ENCODE measurements at regions not wholly inside any gene's neighbourhood (a gene's known extent, or its start where the extent isn't known, plus 50 kb on each side); places are given as distances from the start of the nearest gene placed in this dataset.

GRCh38 chr22:27292542-27293299 is 508.8 kb downstream of the MN1 start:
- no peak for DNase-seq (ENCODE audit: insufficient read length, low spot score)
- FAIRE-seq = no peak
- no peak for TF ChIP-seq CTCF (IDR thresholded peaks at IDR 0.05; ENCODE audit: insufficient read depth, missing control alignments)

GRCh38 chr22:27293721-27294445 is 507.7 kb downstream of the MN1 start:
- no peak for FAIRE-seq
- DNase-seq (ENCODE audit: insufficient read length, low spot score) = no peak
- TF ChIP-seq CTCF (IDR thresholded peaks at IDR 0.05; ENCODE audit: insufficient read depth, missing control alignments) = no peak

- no peak for TF ChIP-seq CTCF (IDR thresholded peaks at IDR 0.05; ENCODE audit: insufficient read depth, missing control alignments)
- no peak for FAIRE-seq
- no peak for DNase-seq (ENCODE audit: insufficient read length, low spot score)
Measured at GRCh38 chr22:27295040-27295439, 506.5 kb downstream of the MN1 start.

GRCh38 chr22:27295605-27296004 is 506.0 kb downstream of the MN1 start:
- FAIRE-seq (no peak), DNase-seq (ENCODE audit: insufficient read length, low spot score) (no peak)
- no peak for TF ChIP-seq CTCF (IDR thresholded peaks at IDR 0.05; ENCODE audit: insufficient read depth, missing control alignments)

GRCh38 chr22:27296091-27296675 is 505.4 kb downstream of the MN1 start:
- DNase-seq (ENCODE audit: insufficient read length, low spot score) (no peak), FAIRE-seq (no peak)
- TF ChIP-seq CTCF (IDR thresholded peaks at IDR 0.05; ENCODE audit: insufficient read depth, missing control alignments) = no peak

GRCh38 chr22:27297125-27297524 is 504.4 kb downstream of the MN1 start:
- no peak for FAIRE-seq
- no peak for TF ChIP-seq CTCF (IDR thresholded peaks at IDR 0.05; ENCODE audit: insufficient read depth, missing control alignments)
- DNase-seq (ENCODE audit: insufficient read length, low spot score) = no peak

Measured in D721Med (cell line).